Loucy (cell line): ENCODE measurements at regions not wholly inside any gene's neighbourhood (a gene's known extent, or its start where the extent isn't known, plus 50 kb on each side); places are given as distances from the start of the nearest gene placed in this dataset.

Experiments
- CTCF ChIP-seq: fragments of 200-600 bp; sonication (generic); conservative IDR thresholded peaks from 2 replicates; pipeline ENCODE4 v1.5.1; 2014; ENCODE audit warnings: mild to moderate bottlenecking, antibody characterized with exemption, low read length
- EZH2phosphoT487 ChIP-seq: fragments of 200-600 bp; IDR thresholded peaks from 2 replicates; pipeline ENCODE4 v1.6.1; 2018; ENCODE audit warnings: antibody characterized with exemption, mild to moderate bottlenecking, moderate library complexity, borderline replicate concordance

- TF ChIP-seq CTCF = no peak
- no peak for TF ChIP-seq EZH2phosphoT487
Measured at GRCh38 chrX:36909676-36910030, 98.5 kb upstream of the FAM47C start.
